OCI-LY7 (cell line): ENCODE measurements at regions not wholly inside any gene's neighbourhood (a gene's known extent, or its start where the extent isn't known, plus 50 kb on each side); places are given as distances from the start of the nearest gene placed in this dataset.

ENCODE experiments used
- BruUV-seq: library from RNA; stranded (reverse); fragments of 400-500 nt; replicated peaks from 2 replicates; lab custom pipeline; 2021; lab: Mats Ljungman, UMichigan
- CTCF ChIA-PET: fragments of 300-600 bp; sonication (Branson Sonifier 250); formaldehyde crosslinking; loops from one replicate; lab custom pipeline; 2022; ENCODE audit warnings: antibody characterized with exemption; ENCODE audit not compliant: unreplicated experiment; lab: Charles Lee
- POLR2A ChIA-PET: fragments of 300-600 bp; sonication (Branson Sonifier 250); formaldehyde crosslinking; loops from one replicate; lab custom pipeline; 2022; ENCODE audit warnings: antibody characterized with exemption; lab: Charles Lee
- DNase-seq: peaks from one replicate; pipeline ENCODE4 v3.0.0-alpha.2; 2015; ENCODE audit warnings: low spot score
- H2AFZ ChIP-seq: fragments of 200-600 bp; sonication (generic), shearing (Covaris generic); 2 replicates; pipeline ENCODE4 v1.6.1; 2014; ENCODE audit warnings: mild to moderate bottlenecking, antibody characterized with exemption, low read length, moderate library complexity
- H3K27ac ChIP-seq: fragments of 200-600 bp; sonication (generic); 2 replicates; pipeline ENCODE4 v1.5.1; 2014; ENCODE audit warnings: mixed run types, low read depth, mild to moderate bottlenecking, moderate library complexity, low read length, inconsistent platforms; ENCODE audit not compliant: poor library complexity, severe bottlenecking
- H3K36me3 ChIP-seq: fragments of 200-600 bp; sonication (generic); 2 replicates; pipeline ENCODE4 v1.6.1; 2014; ENCODE audit warnings: mild to moderate bottlenecking, antibody characterized with exemption, low read length, moderate library complexity, mixed read lengths; ENCODE audit not compliant: insufficient read depth
- H3K4me1 ChIP-seq: fragments of 200-600 bp; sonication (generic); 2 replicates; pipeline ENCODE4 v1.5.1; 2014; ENCODE audit warnings: mild to moderate bottlenecking, low read length; ENCODE audit not compliant: insufficient read depth, poor library complexity, severe bottlenecking
- H3K4me2 ChIP-seq: fragments of 200-600 bp; sonication (generic); 2 replicates; pipeline ENCODE4 v1.6.1; 2014; ENCODE audit warnings: mild to moderate bottlenecking, low read length
- H3K4me3 ChIP-seq: fragments of 200-600 bp; sonication (generic); 2 replicates; pipeline ENCODE4 v1.5.1; 2014; ENCODE audit warnings: mild to moderate bottlenecking, low read depth, low read length; ENCODE audit not compliant: poor library complexity, severe bottlenecking
- H3K79me2 ChIP-seq: fragments of 200-600 bp; sonication (generic); 2 replicates; pipeline ENCODE4 v1.6.1; 2016; ENCODE audit warnings: low read depth, mild to moderate bottlenecking, low read length, moderate library complexity, mixed read lengths; ENCODE audit not compliant: insufficient read depth
- H3K9me2 ChIP-seq: fragments of 200-600 bp; sonication (generic); 2 replicates; pipeline ENCODE4 v1.6.1; 2016; ENCODE audit warnings: mild to moderate bottlenecking, low read length, mixed read lengths; ENCODE audit not compliant: insufficient read depth
- H3K9me3 ChIP-seq: fragments of 200-600 bp; sonication (generic); 2 replicates; pipeline ENCODE4 v1.6.1; 2014; ENCODE audit warnings: mild to moderate bottlenecking, mixed run types, low read length, mixed read lengths
- H4K20me1 ChIP-seq: fragments of 200-600 bp; sonication (generic); 2 replicates; pipeline ENCODE4 v1.6.1; 2014; ENCODE audit warnings: mild to moderate bottlenecking, antibody characterized with exemption, low read length, moderate library complexity, mixed read lengths; ENCODE audit not compliant: insufficient read depth
- CTCF ChIP-seq: fragments of 200-600 bp; sonication (generic); conservative IDR thresholded peaks from 2 replicates; pipeline ENCODE4 v1.5.1; 2014; ENCODE audit warnings: mild to moderate bottlenecking, antibody characterized with exemption, low read length, moderate library complexity, mixed read lengths
- EZH2phosphoT487 ChIP-seq: fragments of 200-600 bp; sonication (generic); IDR thresholded peaks from 2 replicates; pipeline ENCODE4 v1.6.1; 2018; ENCODE audit warnings: low read depth, borderline replicate concordance, mild to moderate bottlenecking, mixed run types, antibody characterized with exemption, low read length, moderate library complexity, mixed read lengths
- intact Hi-C: fragments of 100-400 bp; cut with micrococcal nuclease; formaldehyde crosslinking; loops from one replicate; pipeline ENCODE4 v1.10.0; 2022; ENCODE audit not compliant: unreplicated experiment

GRCh38 chrX:145068450-145068849 is 178.9 kb upstream of the SPANXN1 start:
- TF ChIP-seq CTCF: no peak
- TF ChIP-seq EZH2phosphoT487: no peak
- Histone ChIP-seq H3K9me2 (no peaks in the 10 kb centered on the region), H3K27ac (no peak overlapping the region), H3K36me3 (no peaks in the 10 kb centered on the region), H4K20me1 (no peaks in the 10 kb centered on the region), H3K9me3 (no peaks in the 10 kb centered on the region), H3K4me1 (no peaks in the 10 kb centered on the region), H2AFZ (no peak overlapping the region), H3K4me2 (no peak overlapping the region), H3K79me2 (no peaks in the 10 kb centered on the region), H3K4me3 (no peak overlapping the region)
- CTCF ChIA-PET: no interaction called here
- POLR2A ChIA-PET: no interaction called here
- intact Hi-C loops: no loop called here
- no TSS peak for BruUV-seq
- no peak for DNase-seq

- Histone ChIP-seq H3K9me2 (no peaks in the 10 kb centered on the region), H3K79me2 (no peaks in the 10 kb centered on the region), H3K9me3 (no peaks in the 10 kb centered on the region), H4K20me1 (no peaks in the 10 kb centered on the region), H3K4me3 (no peak overlapping the region), H3K27ac (no peak overlapping the region), H2AFZ (no peak overlapping the region), H3K36me3 (no peaks in the 10 kb centered on the region), H3K4me1 (no peaks in the 10 kb centered on the region), H3K4me2 (no peak overlapping the region)
- no peak for DNase-seq
- intact Hi-C loops: no loop called here
- ChIA-PET POLR2A (no interaction called here), CTCF (no interaction called here)
- TF ChIP-seq EZH2phosphoT487: no peak
- no peak for TF ChIP-seq CTCF
- no TSS peak for BruUV-seq
These were observed 148.1 kb upstream of the SPANXN1 start for GRCh38 chrX:145099204-145099603.
